BJ (cell line): ENCODE measurements at regions not wholly inside any gene's neighbourhood (a gene's known extent, or its start where the extent isn't known, plus 50 kb on each side); places are given as distances from the start of the nearest gene placed in this dataset.

Experiments used
- CTCF ChIA-PET: fragments of 350-600 bp; formaldehyde crosslinking; extraction: SDS; loops from one replicate; lab custom pipeline; 2021; ENCODE audit warnings: antibody characterized with exemption, inconsistent platforms; lab: Yijun Ruan, JAX
- POLR2A ChIA-PET: fragments of 300-600 bp; sonication (Branson Sonifier 250); formaldehyde crosslinking; extraction: SDS; loops from one replicate; lab custom pipeline; 2021; ENCODE audit warnings: antibody characterized with exemption; lab: Charles Lee
- DNase-seq: peaks from one replicate; pipeline ENCODE4 v3.0.0-alpha.2; 2011; ENCODE audit warnings: low read depth
- H3K27me3 ChIP-seq: 2 replicates; pipeline ENCODE4 v1.6.0; 2011; ENCODE audit warnings: low read length; ENCODE audit not compliant: control insufficient read depth, insufficient read depth
- H3K36me3 ChIP-seq: 2 replicates; pipeline ENCODE4 v1.5.1; 2011; ENCODE audit warnings: low read length; ENCODE audit not compliant: control insufficient read depth, insufficient read depth
- H3K4me3 ChIP-seq: 2 replicates; pipeline ENCODE4 v1.5.1; 2011; ENCODE audit warnings: low read depth, mild to moderate bottlenecking, control low read depth, low read length
- TF ChIP-seq, protein P1 (sequence below): IDR thresholded peaks from 2 replicates; pipeline ENCODE4 v1.5.1; 2011; ENCODE audit warnings: low read depth, mild to moderate bottlenecking, control low read depth, inconsistent platforms, low read length, moderate library complexity; ENCODE audit not compliant: insufficient read depth

DNA sequence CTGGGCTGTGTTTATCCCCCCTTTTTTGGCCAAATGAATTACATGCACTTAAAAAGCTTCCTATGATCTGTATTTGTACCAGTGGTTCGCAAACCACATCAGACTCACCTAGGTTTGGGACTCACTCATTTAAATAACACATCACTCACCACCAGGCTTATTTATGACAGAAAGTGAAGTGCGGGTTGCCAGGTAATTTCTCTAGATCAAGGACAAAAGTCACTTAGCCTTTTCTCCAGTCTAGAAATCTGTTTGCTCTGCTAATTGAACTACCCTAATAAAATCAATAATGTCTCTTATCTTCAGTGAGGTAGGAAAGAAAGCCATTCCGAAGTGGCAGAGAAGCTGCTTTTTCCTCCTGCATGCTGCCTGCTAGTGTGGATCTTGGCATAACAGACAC lies 88.1 kb upstream of the SLC8A1 start:
- CTCF ChIA-PET, result interaction anchor here (1.4 to 1.7 kb wide), 2 partner anchors 10 to 15 kb away, joined by 4 to 6 read pairs; no protein-coding TSS in a partner anchor
- DNase-seq, result no peak
- Histone ChIP-seq H3K27me3 (no peaks in the 10 kb centered on the region), H3K4me3 (no peak overlapping the region), H3K36me3 (no peaks in the 10 kb centered on the region)
- POLR2A ChIA-PET, result no interaction called here
- TF ChIP-seq, protein P1, sequence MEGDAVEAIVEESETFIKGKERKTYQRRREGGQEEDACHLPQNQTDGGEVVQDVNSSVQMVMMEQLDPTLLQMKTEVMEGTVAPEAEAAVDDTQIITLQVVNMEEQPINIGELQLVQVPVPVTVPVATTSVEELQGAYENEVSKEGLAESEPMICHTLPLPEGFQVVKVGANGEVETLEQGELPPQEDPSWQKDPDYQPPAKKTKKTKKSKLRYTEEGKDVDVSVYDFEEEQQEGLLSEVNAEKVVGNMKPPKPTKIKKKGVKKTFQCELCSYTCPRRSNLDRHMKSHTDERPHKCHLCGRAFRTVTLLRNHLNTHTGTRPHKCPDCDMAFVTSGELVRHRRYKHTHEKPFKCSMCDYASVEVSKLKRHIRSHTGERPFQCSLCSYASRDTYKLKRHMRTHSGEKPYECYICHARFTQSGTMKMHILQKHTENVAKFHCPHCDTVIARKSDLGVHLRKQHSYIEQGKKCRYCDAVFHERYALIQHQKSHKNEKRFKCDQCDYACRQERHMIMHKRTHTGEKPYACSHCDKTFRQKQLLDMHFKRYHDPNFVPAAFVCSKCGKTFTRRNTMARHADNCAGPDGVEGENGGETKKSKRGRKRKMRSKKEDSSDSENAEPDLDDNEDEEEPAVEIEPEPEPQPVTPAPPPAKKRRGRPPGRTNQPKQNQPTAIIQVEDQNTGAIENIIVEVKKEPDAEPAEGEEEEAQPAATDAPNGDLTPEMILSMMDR, result no peak

DNA sequence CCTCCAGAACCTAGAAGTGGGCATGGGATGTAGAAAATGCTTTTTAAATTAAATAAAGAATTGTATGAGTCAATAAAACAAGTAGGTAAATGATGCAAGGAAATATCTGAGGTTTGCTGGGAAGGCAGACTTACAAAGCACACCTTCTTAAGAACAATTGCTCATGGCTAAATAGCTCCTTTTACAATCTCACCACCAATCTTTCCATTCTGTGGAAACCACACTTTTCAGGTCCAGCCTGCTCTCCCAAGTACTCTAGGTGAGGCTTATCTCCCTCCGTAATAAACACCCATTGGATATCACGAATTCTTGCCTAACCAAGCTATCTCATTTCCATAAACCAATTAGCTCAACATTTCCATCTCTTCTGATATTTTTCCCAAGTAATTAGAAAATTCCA lies 91.5 kb upstream of the SLC8A1 start:
- DNase-seq, result no peak
- Histone ChIP-seq H3K27me3 (no peaks in the 10 kb centered on the region), H3K4me3 (no peak overlapping the region), H3K36me3 (no peaks in the 10 kb centered on the region)
- ChIA-PET CTCF (interaction anchor here (1.2 to 3.0 kb wide), 3 partner anchors 7 to 12 kb away, joined by 4 to 10 read pairs (median 5); no protein-coding TSS in a partner anchor), POLR2A (no interaction called here)
- TF ChIP-seq, protein P1, result no peak

DNA sequence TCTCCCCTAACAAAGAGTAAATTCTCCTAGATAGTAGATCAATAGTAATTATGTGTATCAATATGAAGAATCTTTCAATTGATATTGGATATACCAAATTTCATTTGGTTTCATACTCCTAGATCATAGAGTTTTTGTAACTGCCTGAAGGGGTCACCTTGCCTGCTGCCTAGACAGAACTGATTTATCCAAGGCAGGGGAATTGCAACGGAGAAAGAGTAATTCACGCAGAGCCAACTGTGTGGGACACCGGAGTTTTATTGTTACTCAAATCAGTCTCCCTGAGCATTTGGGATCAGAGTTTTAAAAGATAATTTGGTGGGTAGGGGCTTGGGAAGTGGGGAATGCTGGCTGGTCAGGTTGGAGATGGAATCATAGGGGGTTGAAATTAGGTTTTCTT lies 92.2 kb upstream of the SLC8A1 start:
- DNase-seq, result no peak
- H3K4me3 ChIP-seq, result no peak overlapping the region
- no peaks in the 10 kb centered on the region for H3K27me3 ChIP-seq
- TF ChIP-seq, protein P1, result no peak
- POLR2A ChIA-PET, result no interaction called here
- CTCF ChIA-PET, result interaction anchor here (3.0 kb wide), 1 partner anchor 11 kb away, joined by 10 read pairs; no protein-coding TSS in a partner anchor
- H3K36me3 ChIP-seq, result no peaks in the 10 kb centered on the region

DNA sequence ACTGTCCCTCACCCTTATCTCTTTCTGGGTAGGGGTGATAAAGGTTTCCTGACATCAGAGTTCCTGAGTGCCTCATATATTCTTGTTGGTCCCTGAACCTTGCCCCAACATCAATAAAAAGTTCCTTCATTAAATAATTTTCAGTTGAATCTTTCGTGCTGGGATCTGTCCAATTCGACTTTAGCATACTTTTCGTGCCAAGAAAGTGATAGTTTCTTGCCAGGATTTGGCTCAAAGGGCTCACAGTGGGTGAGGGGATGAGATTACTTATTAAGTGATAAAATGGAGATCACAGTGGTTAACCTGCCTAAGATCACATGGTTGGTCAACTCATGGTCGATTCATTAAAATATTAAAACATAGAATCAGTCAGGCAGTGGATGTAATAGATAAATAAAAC lies 93.8 kb upstream of the SLC8A1 start:
- no peak for DNase-seq
- Histone ChIP-seq H3K4me3 (no peak overlapping the region), H3K27me3 (no peaks in the 10 kb centered on the region), H3K36me3 (no peaks in the 10 kb centered on the region)
- ChIA-PET CTCF (no interaction called here), POLR2A (no interaction called here)
- TF ChIP-seq, protein P1, result no peak

DNA sequence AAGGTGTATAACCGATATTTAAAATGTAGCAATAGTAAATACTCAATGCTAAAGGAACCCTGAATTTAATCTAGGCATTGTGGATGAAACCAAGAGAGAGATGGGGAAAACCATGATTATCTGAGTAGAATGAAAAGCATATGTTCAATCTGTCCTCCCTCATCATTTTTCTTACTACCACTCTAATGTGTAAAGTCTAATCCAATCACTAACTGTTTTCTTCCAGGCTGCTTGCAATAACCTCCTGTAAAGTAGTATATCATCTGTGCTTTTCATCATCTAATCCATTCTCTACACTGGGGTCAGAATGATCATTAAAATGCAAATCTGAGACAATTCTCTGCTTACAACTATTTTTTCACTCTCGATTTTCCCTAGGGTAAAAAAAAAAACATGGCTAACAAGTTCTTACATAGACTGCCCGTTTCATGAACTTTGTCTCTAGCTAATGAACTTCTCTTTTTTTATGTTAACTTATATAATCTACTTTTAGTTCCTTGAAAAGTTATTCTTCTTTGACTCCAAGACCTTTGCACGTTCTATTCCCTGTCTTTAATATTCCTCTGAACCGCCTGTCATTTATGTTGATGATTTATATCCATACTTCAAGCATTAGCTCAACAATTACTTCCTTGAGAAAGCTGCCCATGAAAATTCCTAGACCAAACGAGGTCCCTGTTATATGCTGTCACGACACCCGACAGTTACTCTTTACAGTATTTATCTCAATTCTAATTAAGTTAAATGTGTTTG lies 94.7 kb upstream of the SLC8A1 start:
- Histone ChIP-seq H3K36me3 (no peaks in the 10 kb centered on the region), H3K4me3 (no peak overlapping the region), H3K27me3 (no peaks in the 10 kb centered on the region)
- DNase-seq, result no peak
- TF ChIP-seq, protein P1, result no peak
- CTCF ChIA-PET, result interaction anchor here (0.8 kb wide), 1 partner anchor 8 kb away, joined by 3 read pairs; no protein-coding TSS in a partner anchor
- POLR2A ChIA-PET, result no interaction called here
